OCI-LY1 (cell line): ENCODE measurements at regions not wholly inside any gene's neighbourhood (a gene's known extent, or its start where the extent isn't known, plus 50 kb on each side); places are given as distances from the start of the nearest gene placed in this dataset.

ENCODE experiments used
- EZH2 ChIP-seq: fragments of 200-600 bp; sonication (generic), shearing (Covaris generic); IDR thresholded peaks from 2 replicates; pipeline ENCODE4 v1.8.0; 2017; ENCODE audit warnings: borderline replicate concordance, mixed run types, mild to moderate bottlenecking, antibody characterized with exemption, low read length, moderate library complexity, mixed read lengths
- TF ChIP-seq, protein P1 (sequence below): fragments of 200-600 bp; sonication (generic), shearing (Covaris generic); IDR thresholded peaks from 2 replicates; pipeline ENCODE4 v1.5.1; 2017; ENCODE audit warnings: mild to moderate bottlenecking, antibody characterized with exemption, low read length, moderate library complexity, mixed read lengths

DNA sequence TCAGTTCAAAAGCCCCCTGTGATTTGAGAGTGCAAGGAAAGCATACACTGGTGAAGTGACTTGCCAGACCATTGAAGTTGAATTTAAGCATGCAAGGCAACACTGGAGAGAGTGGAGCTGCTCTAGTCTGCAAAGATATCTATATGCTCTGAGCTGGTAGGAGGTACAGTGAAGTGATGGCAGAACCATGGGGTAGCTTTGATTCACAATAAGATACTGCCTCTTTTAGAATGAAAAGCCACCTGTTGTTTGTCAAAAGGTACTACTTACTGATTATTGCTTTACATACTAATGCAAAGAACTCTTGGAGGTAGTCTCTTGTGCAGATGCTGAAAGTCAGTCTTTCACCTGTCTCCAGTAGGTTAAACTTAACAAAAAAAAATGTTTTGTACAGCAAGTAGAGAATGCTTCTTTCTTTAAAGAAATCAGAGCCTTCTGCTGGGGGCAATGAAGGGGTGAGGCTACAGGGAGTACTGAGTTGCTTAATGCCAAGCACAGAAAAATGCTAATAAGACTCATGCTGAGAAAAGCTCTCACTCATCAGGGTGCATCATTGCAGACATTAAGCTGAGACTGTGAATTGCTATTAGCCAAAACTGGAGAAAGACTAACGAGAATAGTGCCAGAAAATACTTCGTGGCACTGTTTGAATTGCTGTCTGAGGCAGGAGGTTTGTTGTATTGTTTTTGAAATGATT, 1150.5 kb upstream of the TMPRSS15 start:
- TF ChIP-seq, protein P1, sequence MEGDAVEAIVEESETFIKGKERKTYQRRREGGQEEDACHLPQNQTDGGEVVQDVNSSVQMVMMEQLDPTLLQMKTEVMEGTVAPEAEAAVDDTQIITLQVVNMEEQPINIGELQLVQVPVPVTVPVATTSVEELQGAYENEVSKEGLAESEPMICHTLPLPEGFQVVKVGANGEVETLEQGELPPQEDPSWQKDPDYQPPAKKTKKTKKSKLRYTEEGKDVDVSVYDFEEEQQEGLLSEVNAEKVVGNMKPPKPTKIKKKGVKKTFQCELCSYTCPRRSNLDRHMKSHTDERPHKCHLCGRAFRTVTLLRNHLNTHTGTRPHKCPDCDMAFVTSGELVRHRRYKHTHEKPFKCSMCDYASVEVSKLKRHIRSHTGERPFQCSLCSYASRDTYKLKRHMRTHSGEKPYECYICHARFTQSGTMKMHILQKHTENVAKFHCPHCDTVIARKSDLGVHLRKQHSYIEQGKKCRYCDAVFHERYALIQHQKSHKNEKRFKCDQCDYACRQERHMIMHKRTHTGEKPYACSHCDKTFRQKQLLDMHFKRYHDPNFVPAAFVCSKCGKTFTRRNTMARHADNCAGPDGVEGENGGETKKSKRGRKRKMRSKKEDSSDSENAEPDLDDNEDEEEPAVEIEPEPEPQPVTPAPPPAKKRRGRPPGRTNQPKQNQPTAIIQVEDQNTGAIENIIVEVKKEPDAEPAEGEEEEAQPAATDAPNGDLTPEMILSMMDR = no peak
- TF ChIP-seq EZH2 = no peak
